ENCODE measurements at regions not wholly inside any gene's neighbourhood (a gene's known extent, or its start where the extent isn't known, plus 50 kb on each side); places are given as distances from the start of the nearest gene placed in this dataset.
"Not testable (repeated sequence)": the region's sequence is repeated elsewhere in the genome, so short reads cannot be mapped to it uniquely, and the experiment has no call there.

DNA sequence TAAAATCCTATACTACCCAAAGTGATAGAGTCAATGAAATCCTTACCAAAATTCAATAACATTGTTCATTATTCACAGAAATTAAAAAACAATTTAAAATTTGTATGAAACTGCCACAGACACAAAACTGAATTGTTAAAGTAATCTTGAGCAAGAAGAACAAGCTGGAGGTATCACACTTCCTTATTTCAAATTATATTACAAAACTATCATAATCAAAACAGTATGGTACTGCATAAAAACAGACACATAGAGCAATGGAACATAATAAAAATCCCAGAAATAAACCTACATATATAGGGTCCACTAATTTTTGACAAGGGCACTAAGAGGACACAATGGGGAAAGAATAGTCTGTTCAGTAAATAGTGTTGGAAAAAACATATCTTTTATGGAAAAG is 316.2 kb downstream of the PTPRC start:
- Mint-ChIP-seq H3K27ac (no peak overlapping the region), H3K4me3 (no peak overlapping the region), H3K4me1 (no peaks in the 10 kb centered on the region), H3K27me3 (ENCODE audit: low read depth) (no peaks in the 10 kb centered on the region), H3K9me3 (peaks cover 12% of the 10 kb centered on the region), H3K36me3 (ENCODE audit: low read depth) (peaks cover 5% of the 10 kb centered on the region)
- TF ChIP-seq, protein P1, sequence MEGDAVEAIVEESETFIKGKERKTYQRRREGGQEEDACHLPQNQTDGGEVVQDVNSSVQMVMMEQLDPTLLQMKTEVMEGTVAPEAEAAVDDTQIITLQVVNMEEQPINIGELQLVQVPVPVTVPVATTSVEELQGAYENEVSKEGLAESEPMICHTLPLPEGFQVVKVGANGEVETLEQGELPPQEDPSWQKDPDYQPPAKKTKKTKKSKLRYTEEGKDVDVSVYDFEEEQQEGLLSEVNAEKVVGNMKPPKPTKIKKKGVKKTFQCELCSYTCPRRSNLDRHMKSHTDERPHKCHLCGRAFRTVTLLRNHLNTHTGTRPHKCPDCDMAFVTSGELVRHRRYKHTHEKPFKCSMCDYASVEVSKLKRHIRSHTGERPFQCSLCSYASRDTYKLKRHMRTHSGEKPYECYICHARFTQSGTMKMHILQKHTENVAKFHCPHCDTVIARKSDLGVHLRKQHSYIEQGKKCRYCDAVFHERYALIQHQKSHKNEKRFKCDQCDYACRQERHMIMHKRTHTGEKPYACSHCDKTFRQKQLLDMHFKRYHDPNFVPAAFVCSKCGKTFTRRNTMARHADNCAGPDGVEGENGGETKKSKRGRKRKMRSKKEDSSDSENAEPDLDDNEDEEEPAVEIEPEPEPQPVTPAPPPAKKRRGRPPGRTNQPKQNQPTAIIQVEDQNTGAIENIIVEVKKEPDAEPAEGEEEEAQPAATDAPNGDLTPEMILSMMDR (IDR thresholded peaks at IDR 0.05; ENCODE audit: unreplicated experiment in 3 of 3), result no peak

DNA sequence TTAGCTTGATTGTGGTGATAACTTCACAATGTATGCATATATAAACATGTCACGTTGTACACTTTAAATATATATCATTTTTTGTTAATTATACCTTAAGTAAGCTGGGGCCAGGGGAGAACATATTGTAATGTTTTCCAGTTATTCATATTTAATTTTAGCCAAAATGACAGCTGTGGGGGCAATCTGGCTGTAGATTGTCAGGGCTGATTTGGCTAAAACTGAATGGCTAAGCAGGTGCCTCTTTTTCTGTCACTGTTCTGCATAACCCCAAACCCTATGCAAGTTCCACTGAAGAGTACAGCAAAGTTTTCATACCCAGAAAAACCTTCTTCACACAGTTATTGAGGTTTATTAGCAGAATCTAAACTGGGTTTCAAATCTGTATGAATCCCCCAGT is 318.2 kb downstream of the PTPRC start:
- Mint-ChIP-seq H3K4me3 (no peak overlapping the region), H3K4me1 (no peaks in the 10 kb centered on the region), H3K9me3 (peaks cover 17% of the 10 kb centered on the region), H3K27ac (no peak overlapping the region), H3K27me3 (ENCODE audit: low read depth) (no peaks in the 10 kb centered on the region), H3K36me3 (ENCODE audit: low read depth) (peaks cover 5% of the 10 kb centered on the region)
- TF ChIP-seq, protein P1 (IDR thresholded peaks at IDR 0.05; ENCODE audit: unreplicated experiment in 3 of 3), result no peak

DNA sequence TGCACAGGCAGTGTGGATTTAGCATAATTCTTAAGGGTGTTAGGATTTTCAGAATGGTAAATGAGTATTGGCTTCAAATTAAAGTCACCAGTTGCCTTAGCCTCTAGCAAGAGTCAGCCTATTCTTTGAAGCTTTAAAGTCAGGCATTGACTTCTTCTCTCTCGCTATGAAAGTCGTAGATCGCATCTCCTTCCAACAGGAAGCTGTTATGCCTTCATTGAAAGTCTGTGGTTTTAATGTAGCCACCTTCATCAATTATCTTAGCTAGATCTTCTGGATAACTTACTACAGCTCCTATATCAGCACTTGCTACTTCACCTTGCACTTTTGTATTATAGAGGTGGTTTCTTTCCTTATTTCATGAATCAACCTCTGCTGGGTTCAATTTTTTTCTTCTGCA is 320.2 kb downstream of the PTPRC start:
- Mint-ChIP-seq H3K4me1 (no peaks in the 10 kb centered on the region), H3K27ac (no peak overlapping the region), H3K9me3 (peaks cover 33% of the 10 kb centered on the region), H3K27me3 (ENCODE audit: low read depth) (no peaks in the 10 kb centered on the region), H3K36me3 (ENCODE audit: low read depth) (peaks cover 5% of the 10 kb centered on the region), H3K4me3 (no peak overlapping the region)
- TF ChIP-seq, protein P1 (IDR thresholded peaks at IDR 0.05; ENCODE audit: unreplicated experiment in 3 of 3), result no peak

DNA sequence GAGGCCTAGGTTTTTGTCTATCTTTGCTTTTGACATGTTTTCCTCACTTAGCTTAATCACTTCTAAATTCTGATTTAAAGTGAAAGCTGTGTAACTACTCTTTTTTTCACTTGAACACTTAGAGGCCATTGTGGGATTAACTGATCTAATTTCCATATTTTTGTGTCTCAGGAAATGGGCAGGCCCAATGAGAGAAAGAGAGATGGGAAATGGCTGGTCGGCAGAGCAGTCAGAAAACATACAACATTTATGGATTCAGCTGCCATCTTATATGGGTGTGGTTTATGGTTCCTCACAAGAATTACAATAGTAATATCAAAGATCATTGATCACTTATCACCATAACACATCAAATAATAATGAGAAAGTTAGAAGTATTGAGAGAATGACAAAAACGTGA is 320.8 kb downstream of the PTPRC start:
- H3K27ac Mint-ChIP-seq, result no peak overlapping the region

DNA sequence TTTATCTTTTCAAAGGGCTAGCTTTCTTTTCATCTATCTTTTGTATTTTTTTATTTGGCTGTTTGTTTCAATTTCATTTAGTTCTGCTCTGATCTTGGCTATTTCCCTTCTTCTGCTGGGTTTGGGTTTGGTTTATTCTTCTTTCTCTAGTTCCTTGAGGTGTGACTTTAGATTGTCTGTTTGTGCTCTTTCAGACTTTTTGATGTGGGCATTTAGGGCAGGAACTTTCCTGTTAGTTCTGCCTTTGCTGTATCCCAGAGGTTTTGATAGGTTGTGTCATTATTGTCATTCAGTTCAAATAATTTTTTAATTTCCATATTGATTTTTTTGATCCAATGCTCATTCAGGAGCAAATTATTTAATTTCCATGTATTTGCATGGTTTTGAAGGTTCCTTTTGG is 325.0 kb downstream of the PTPRC start:
- not testable (repeated sequence) for H3K36me3 Mint-ChIP-seq (ENCODE audit: low read depth); H3K27me3 Mint-ChIP-seq (ENCODE audit: low read depth); H3K4me1 Mint-ChIP-seq; H3K4me3 Mint-ChIP-seq; H3K27ac Mint-ChIP-seq
- peaks cover 40% of the 10 kb centered on the region for H3K9me3 Mint-ChIP-seq

More for the DNA sequence above, 320.8 kb downstream of the PTPRC start:
- peaks cover 34% of the 10 kb centered on the region for H3K9me3 Mint-ChIP-seq
- H3K4me3 Mint-ChIP-seq, result no peak overlapping the region
- TF ChIP-seq, protein P1 (IDR thresholded peaks at IDR 0.05; ENCODE audit: unreplicated experiment in 3 of 3), result no peak
- H3K27me3 Mint-ChIP-seq (ENCODE audit: low read depth), result no peaks in the 10 kb centered on the region
- H3K36me3 Mint-ChIP-seq (ENCODE audit: low read depth), result no peaks in the 10 kb centered on the region
- H3K4me1 Mint-ChIP-seq, result no peaks in the 10 kb centered on the region

DNA sequence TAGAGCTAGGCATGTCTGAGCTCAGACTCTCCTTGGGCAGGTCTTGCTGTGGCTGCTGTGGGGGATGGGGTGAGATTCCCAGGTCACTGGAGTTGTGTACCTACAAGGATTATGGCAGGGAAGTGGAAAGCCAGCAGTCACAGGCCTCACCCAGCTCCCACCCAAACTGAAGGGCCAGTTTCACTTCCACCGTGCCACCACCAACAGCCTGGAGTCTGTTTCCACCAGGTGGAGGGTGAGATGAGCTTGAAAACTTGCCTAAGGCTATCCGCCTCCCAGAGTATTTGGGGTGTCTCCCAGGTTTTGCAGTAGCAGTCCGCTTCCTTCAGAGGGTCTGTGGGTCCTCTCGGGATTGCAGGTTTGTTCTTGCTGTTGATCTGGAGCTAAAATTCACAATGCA is 327.7 kb downstream of the PTPRC start:
- Mint-ChIP-seq H3K27ac (no peak overlapping the region), H3K36me3 (ENCODE audit: low read depth) (peaks cover 5% of the 10 kb centered on the region), H3K27me3 (ENCODE audit: low read depth) (no peaks in the 10 kb centered on the region), H3K9me3 (peaks cover 40% of the 10 kb centered on the region), H3K4me3 (no peak overlapping the region), H3K4me1 (peaks cover 9% of the 10 kb centered on the region)
- TF ChIP-seq, protein P1 (IDR thresholded peaks at IDR 0.05; ENCODE audit: unreplicated experiment in 3 of 3), result no peak
